ENCODE measurements at regions not wholly inside any gene's neighbourhood (a gene's known extent, or its start where the extent isn't known, plus 50 kb on each side); places are given as distances from the start of the nearest gene placed in this dataset.

DNA sequence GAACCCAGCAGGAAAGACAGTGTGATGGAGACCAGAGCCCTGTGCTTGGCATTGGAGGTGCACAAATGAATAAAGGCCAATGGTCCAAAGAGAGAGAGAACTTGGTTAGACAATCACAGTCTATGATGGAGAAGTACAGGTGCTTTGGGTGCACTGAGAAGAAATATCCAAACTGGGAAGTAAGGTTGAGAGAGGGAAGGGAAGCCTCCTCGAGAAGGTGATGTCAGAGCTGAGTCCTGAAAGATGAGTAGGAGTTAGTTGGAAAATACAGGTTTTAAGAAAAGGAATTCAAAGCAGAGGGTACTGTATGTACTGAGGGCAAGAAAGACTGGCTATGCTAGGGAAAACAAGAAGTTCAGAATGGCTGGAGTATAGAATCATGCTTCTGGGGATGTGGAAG lies 94.1 kb upstream of the CD53 start:
- TF ChIP-seq, protein P1, sequence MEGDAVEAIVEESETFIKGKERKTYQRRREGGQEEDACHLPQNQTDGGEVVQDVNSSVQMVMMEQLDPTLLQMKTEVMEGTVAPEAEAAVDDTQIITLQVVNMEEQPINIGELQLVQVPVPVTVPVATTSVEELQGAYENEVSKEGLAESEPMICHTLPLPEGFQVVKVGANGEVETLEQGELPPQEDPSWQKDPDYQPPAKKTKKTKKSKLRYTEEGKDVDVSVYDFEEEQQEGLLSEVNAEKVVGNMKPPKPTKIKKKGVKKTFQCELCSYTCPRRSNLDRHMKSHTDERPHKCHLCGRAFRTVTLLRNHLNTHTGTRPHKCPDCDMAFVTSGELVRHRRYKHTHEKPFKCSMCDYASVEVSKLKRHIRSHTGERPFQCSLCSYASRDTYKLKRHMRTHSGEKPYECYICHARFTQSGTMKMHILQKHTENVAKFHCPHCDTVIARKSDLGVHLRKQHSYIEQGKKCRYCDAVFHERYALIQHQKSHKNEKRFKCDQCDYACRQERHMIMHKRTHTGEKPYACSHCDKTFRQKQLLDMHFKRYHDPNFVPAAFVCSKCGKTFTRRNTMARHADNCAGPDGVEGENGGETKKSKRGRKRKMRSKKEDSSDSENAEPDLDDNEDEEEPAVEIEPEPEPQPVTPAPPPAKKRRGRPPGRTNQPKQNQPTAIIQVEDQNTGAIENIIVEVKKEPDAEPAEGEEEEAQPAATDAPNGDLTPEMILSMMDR (conservative IDR thresholded peaks at IDR 0.05) = no peak
- TF ChIP-seq ZFX (IDR thresholded peaks at IDR 0.05) = no peak
